A673 (cell line): ENCODE measurements at regions not wholly inside any gene's neighbourhood (a gene's known extent, or its start where the extent isn't known, plus 50 kb on each side); places are given as distances from the start of the nearest gene placed in this dataset.

ENCODE experiments used
- BruUV-seq: library from RNA; stranded (reverse); fragments of 400-500 nt; replicated peaks from 2 replicates; lab custom pipeline; 2021; lab: Mats Ljungman, UMichigan
- CTCF ChIA-PET: fragments of 300-600 bp; sonication (Branson Sonifier 250); formaldehyde crosslinking; loops from one replicate; lab custom pipeline; 2022; ENCODE audit warnings: antibody characterized with exemption; lab: Charles Lee
- POLR2A ChIA-PET: fragments of 300-600 bp; sonication (Branson Sonifier 250); formaldehyde crosslinking; loops from one replicate; lab custom pipeline; 2022; ENCODE audit warnings: antibody characterized with exemption; ENCODE audit not compliant: low non-redundant PET; lab: Charles Lee
- DNase-seq: peaks from one replicate; pipeline ENCODE4 v3.0.0-alpha.2; 2015; ENCODE audit warnings: low spot score
- H3K27ac ChIP-seq: fragments of 200-600 bp; sonication (generic); 2 replicates; pipeline ENCODE4 v1.5.1; 2016; ENCODE audit warnings: mixed run types, low read depth, mild to moderate bottlenecking, mixed read lengths, antibody characterized with exemption, low read length; ENCODE audit not compliant: poor library complexity, severe bottlenecking
- H3K27me3 ChIP-seq: fragments of 200-600 bp; sonication (generic); replicated peaks from 2 replicates; pipeline ENCODE4 v1.6.1; 2017; ENCODE audit warnings: mixed run types, low read depth, mild to moderate bottlenecking, mixed read lengths, antibody characterized with exemption, low read length; ENCODE audit not compliant: insufficient read depth, poor library complexity
- H3K36me3 ChIP-seq: fragments of 200-600 bp; sonication (generic); 2 replicates; pipeline ENCODE4 v1.6.1; 2016; ENCODE audit warnings: mixed run types, mild to moderate bottlenecking, mixed read lengths, antibody characterized with exemption, low read length; ENCODE audit not compliant: insufficient read depth, poor library complexity, severe bottlenecking
- H3K4me1 ChIP-seq: fragments of 200-600 bp; sonication (generic); 2 replicates; pipeline ENCODE4 v1.6.1; 2017; ENCODE audit warnings: mixed run types, mild to moderate bottlenecking, mixed read lengths, antibody characterized with exemption, low read length; ENCODE audit not compliant: insufficient read depth, poor library complexity, severe bottlenecking
- H3K4me3 ChIP-seq: fragments of 200-600 bp; sonication (generic); 2 replicates; pipeline ENCODE4 v1.5.1; 2016; ENCODE audit warnings: low read depth, mixed run types, mild to moderate bottlenecking, mixed read lengths, low read length; ENCODE audit not compliant: poor library complexity, severe bottlenecking
- H3K9me3 ChIP-seq: fragments of 200-600 bp; sonication (generic); 2 replicates; pipeline ENCODE4 v1.6.1; 2016; ENCODE audit warnings: mixed run types, low read depth, mild to moderate bottlenecking, mixed read lengths, antibody characterized with exemption, low read length; ENCODE audit not compliant: poor library complexity, severe bottlenecking
- CTCF ChIP-seq: fragments of 300-800, 200-600 bp; sonication (generic); conservative IDR thresholded peaks from 2 replicates; pipeline ENCODE4 v1.5.1; 2017; ENCODE audit warnings: low read depth, mild to moderate bottlenecking, antibody characterized with exemption, low read length, moderate library complexity, mixed read lengths
- EZH2 ChIP-seq: fragments of 200-600 bp; sonication (generic); IDR thresholded peaks from 2 replicates; pipeline ENCODE4 v1.6.1; 2017; ENCODE audit warnings: borderline replicate concordance, low read depth, mild to moderate bottlenecking, mixed read lengths, antibody characterized with exemption, low read length; ENCODE audit not compliant: poor library complexity, severe bottlenecking
- intact Hi-C: fragments of 100-400 bp; cut with micrococcal nuclease; formaldehyde crosslinking; loops from one replicate; pipeline ENCODE4 v1.10.0; 2022; ENCODE audit not compliant: unreplicated experiment

GRCh38 chr3:117532268-117532667, 822.7 kb downstream of the TUSC7 start:
- Histone ChIP-seq H3K27ac (no peak overlapping the region), H3K27me3 (no peaks in the 10 kb centered on the region), H3K9me3 (no peaks in the 10 kb centered on the region), H3K4me3 (no peak overlapping the region), H3K4me1 (no peaks in the 10 kb centered on the region), H3K36me3 (no peaks in the 10 kb centered on the region)
- ChIA-PET CTCF (no interaction called here), POLR2A (no interaction called here)
- BruUV-seq, result no TSS peak
- DNase-seq, result no peak
- no peak for TF ChIP-seq EZH2
- TF ChIP-seq CTCF, result no peak
- intact Hi-C loops, result no loop called here

GRCh38 chr3:117534138-117534537, 824.6 kb downstream of the TUSC7 start:
- CTCF ChIA-PET, result no interaction called here
- Histone ChIP-seq H3K27me3 (no peaks in the 10 kb centered on the region), H3K9me3 (no peaks in the 10 kb centered on the region), H3K36me3 (no peaks in the 10 kb centered on the region), H3K4me3 (no peak overlapping the region), H3K4me1 (no peaks in the 10 kb centered on the region), H3K27ac (no peak overlapping the region)
- intact Hi-C loops, result no loop called here
- no peak for DNase-seq
- no TSS peak for BruUV-seq
- TF ChIP-seq EZH2 (no peak), CTCF (no peak)
- POLR2A ChIA-PET, result no interaction called here

- no peak overlapping the region for H3K27ac ChIP-seq
- DNase-seq, result no peak
- POLR2A ChIA-PET, result no interaction called here
- TF ChIP-seq CTCF (no peak), EZH2 (no peak)
- H3K9me3 ChIP-seq, result no peaks in the 10 kb centered on the region
- H3K4me1 ChIP-seq, result no peaks in the 10 kb centered on the region
- no peak overlapping the region for H3K4me3 ChIP-seq
- intact Hi-C loops, result no loop called here
- CTCF ChIA-PET, result no interaction called here
- no peaks in the 10 kb centered on the region for H3K27me3 ChIP-seq
- BruUV-seq, result no TSS peak
- H3K36me3 ChIP-seq, result no peaks in the 10 kb centered on the region
Measured at GRCh38 chr3:117536006-117536405, 826.4 kb downstream of the TUSC7 start.
